ENCODE measurements at regions not wholly inside any gene's neighbourhood (a gene's known extent, or its start where the extent isn't known, plus 50 kb on each side); places are given as distances from the start of the nearest gene placed in this dataset.

- intact Hi-C loops (cut with DNase I), result no loop called here
- Histone ChIP-seq H3K27me3 (no peaks in the 10 kb centered on the region), H3K9me3 (no peaks in the 10 kb centered on the region), H3K27ac (no peak overlapping the region), H3K4me1 (peaks cover 0 to 3% of the 10 kb centered on the region in 2 donors), H3K36me3 (no peaks in the 10 kb centered on the region), H3K4me3 (no peak overlapping the region)
- DNase-seq, result no peak
- no peak for ATAC-seq
- TF ChIP-seq, protein P1, sequence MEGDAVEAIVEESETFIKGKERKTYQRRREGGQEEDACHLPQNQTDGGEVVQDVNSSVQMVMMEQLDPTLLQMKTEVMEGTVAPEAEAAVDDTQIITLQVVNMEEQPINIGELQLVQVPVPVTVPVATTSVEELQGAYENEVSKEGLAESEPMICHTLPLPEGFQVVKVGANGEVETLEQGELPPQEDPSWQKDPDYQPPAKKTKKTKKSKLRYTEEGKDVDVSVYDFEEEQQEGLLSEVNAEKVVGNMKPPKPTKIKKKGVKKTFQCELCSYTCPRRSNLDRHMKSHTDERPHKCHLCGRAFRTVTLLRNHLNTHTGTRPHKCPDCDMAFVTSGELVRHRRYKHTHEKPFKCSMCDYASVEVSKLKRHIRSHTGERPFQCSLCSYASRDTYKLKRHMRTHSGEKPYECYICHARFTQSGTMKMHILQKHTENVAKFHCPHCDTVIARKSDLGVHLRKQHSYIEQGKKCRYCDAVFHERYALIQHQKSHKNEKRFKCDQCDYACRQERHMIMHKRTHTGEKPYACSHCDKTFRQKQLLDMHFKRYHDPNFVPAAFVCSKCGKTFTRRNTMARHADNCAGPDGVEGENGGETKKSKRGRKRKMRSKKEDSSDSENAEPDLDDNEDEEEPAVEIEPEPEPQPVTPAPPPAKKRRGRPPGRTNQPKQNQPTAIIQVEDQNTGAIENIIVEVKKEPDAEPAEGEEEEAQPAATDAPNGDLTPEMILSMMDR (IDR thresholded peaks at IDR 0.05), result no peak
Measured at GRCh38 chr7:30232391-30232790, 52.0 kb upstream of the ZNRF2 start.
